ENCODE measurements at regions not wholly inside any gene's neighbourhood (a gene's known extent, or its start where the extent isn't known, plus 50 kb on each side); places are given as distances from the start of the nearest gene placed in this dataset.

DNA sequence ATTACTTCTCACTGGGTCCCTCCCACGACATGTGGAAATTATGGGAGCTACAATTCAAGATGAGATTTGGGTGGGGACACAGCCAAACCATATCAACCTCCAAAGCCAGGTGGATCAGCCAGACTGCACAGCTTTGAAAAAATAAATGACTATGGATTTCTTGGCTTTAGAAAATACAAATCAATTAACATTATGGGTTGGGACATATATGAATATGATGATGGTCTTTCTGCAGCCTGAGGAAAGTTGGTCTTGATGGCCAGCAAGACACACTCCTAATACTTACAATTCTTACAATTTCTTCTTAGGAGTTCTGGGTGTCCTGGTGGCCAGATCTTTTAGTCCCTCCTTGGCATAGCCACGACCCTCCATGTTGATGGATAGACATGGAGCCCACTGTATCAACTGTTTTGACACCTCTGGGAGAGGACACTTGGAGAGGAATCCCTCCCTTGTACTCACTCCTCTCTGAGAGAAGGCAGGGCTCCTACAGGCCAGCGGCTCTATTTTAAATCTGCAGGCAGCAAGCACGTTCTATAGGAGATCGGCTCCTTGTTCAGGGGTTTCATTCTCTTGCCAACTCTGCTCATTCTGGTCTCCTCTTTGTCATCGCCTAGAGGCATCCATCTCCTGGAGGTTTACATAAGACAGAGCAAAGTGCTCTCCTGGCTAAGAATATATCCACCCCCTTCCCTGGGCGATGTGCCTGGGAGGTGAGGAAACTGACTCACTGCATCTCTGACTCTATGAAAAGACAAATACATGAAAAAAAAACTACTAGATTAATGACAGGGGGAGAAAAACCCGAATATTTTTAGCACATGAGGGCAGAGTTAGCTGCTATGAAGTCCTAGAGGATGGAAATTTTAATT is 145.9 kb downstream of the CARTPT start:
- TF ChIP-seq, protein P1, sequence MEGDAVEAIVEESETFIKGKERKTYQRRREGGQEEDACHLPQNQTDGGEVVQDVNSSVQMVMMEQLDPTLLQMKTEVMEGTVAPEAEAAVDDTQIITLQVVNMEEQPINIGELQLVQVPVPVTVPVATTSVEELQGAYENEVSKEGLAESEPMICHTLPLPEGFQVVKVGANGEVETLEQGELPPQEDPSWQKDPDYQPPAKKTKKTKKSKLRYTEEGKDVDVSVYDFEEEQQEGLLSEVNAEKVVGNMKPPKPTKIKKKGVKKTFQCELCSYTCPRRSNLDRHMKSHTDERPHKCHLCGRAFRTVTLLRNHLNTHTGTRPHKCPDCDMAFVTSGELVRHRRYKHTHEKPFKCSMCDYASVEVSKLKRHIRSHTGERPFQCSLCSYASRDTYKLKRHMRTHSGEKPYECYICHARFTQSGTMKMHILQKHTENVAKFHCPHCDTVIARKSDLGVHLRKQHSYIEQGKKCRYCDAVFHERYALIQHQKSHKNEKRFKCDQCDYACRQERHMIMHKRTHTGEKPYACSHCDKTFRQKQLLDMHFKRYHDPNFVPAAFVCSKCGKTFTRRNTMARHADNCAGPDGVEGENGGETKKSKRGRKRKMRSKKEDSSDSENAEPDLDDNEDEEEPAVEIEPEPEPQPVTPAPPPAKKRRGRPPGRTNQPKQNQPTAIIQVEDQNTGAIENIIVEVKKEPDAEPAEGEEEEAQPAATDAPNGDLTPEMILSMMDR (IDR thresholded peaks at IDR 0.05), result no peak
- no peaks in the 10 kb centered on the region for H3K27me3 ChIP-seq (ENCODE audit: insufficient read depth in 3 of 3, low read length in 2 of 3)
- DNase-seq (no peak), ATAC-seq (no peak)
- H3K36me3 ChIP-seq (ENCODE audit: insufficient read depth in 1 of 2, low read depth in 1 of 2), result no peaks in the 10 kb centered on the region
- no peak overlapping the region for H3K27ac ChIP-seq
- whole genome bisulfite sequencing, 3 donors, result 63 to 70% (median 64%) methylated on average over 8 of the region's 8 CpGs
- H3K9me3 ChIP-seq, result peaks cover 5% of the 10 kb centered on the region
- H3K4me1 ChIP-seq, result no peaks in the 10 kb centered on the region
- intact Hi-C loops (cut with DNase I), result no loop called here
- H3K4me3 ChIP-seq, result no peak overlapping the region

DNA sequence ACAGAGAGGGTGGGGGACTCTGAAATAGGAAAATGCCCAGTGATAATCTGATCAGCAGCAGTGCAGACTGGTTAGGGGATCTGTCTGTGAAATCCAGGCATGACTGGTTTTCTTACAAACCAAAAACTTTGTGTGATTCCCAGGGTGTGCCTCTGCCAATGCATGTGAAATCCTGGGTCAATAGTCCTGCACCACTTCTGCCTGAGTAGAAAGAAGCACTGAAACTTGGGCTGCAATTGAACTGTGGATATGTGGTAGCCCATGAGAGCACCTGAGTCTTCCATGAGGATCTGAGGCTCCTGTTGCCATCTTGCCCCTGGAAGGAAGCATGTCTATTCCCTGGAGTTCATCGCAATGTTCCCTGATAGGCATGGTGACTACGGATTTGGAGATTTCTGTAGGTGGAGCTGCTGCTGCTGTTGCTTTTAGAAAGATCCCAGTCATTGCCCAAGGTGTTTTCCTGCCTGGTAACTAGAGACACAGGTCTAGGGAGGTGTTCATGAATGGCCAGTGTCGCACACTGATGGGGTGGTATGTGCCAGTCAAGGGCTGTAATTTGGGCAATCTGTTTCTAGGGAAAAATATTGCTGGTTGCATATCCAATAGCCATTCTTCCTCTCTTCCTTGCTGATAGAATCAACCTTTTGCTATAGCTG is 146.7 kb downstream of the CARTPT start:
- no peak overlapping the region for H3K27ac ChIP-seq

DNA sequence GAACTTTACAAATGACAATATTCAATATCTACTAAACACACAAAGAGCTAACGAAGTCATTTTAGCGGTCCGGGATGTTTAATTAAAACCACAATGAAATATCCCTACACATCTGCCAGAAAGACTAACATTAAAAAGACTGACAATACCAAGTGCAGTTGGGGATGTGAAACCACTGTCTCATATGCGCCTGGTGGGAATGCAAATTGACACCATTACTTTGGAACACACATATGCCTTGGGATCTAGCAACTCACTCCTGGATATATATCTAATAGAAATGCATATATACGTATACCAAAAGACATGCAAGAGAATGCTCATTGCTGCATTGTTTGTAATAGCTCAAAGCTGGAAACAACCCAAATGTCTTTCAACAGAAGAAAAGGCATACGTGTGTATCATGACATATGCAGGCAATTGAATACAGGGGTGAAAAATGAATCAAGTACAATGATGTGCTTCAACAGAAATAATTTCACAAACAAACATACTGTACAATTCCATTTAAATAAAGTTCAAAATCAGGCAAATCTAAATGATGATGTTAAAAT is 153.3 kb downstream of the CARTPT start:
- ATAC-seq, result no peak
- Histone ChIP-seq H3K4me3 (no peak overlapping the region), H3K27ac (no peak overlapping the region), H3K4me1 (no peaks in the 10 kb centered on the region), H3K9me3 (no peaks in the 10 kb centered on the region), H3K27me3 (ENCODE audit: insufficient read depth in 3 of 3, low read length in 2 of 3) (no peaks in the 10 kb centered on the region), H3K36me3 (ENCODE audit: insufficient read depth in 1 of 2, low read depth in 1 of 2) (no peaks in the 10 kb centered on the region)
- intact Hi-C loops (cut with DNase I), result no loop called here
- DNase-seq, result no peak
- TF ChIP-seq, protein P1 (IDR thresholded peaks at IDR 0.05), result no peak
- WGBS, 3 donors, result 46 to 59% (median 47%) methylated on average over 6 of the region's 6 CpGs

More for the DNA sequence above, 146.7 kb downstream of the CARTPT start:
- H3K4me1 ChIP-seq, result no peaks in the 10 kb centered on the region
- no peaks in the 10 kb centered on the region for H3K27me3 ChIP-seq (ENCODE audit: insufficient read depth in 3 of 3, low read length in 2 of 3)
- intact Hi-C loops (cut with DNase I), result no loop called here
- no peak overlapping the region for H3K4me3 ChIP-seq
- H3K36me3 ChIP-seq (ENCODE audit: insufficient read depth in 1 of 2, low read depth in 1 of 2), result no peaks in the 10 kb centered on the region
- TF ChIP-seq, protein P1 (IDR thresholded peaks at IDR 0.05), result no peak
- ATAC-seq, result no peak
- H3K9me3 ChIP-seq, result peaks cover 5% of the 10 kb centered on the region
- WGBS, 3 donors, result 82 to 92% (median 85%) methylated on average over 3 of the region's 3 CpGs
- DNase-seq, result no peak

DNA sequence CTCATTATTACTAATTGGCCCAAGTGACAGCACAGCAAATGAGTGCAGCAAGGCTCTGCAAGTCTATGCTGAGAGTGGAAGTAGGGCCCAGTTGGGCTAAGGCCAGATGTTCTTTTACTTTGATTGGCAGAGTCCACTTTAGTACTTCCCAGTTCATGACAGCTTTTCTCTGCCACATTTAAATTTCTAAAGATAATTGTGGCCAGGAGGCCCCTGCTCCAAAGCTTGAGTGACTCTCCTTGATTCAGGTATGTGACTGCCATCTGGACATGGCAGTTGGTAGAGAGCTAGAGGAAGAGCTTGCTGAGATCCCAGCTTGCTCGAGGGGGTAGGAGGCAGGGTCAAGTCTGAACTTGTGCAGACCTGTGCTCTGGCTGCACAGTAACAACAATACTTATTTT is 154.1 kb downstream of the CARTPT start:
- no peaks in the 10 kb centered on the region for H3K36me3 ChIP-seq (ENCODE audit: insufficient read depth in 1 of 2, low read depth in 1 of 2)
- H3K27ac ChIP-seq, result no peak overlapping the region
- no peaks in the 10 kb centered on the region for H3K9me3 ChIP-seq
- intact Hi-C loops (cut with DNase I), result no loop called here
- H3K27me3 ChIP-seq (ENCODE audit: insufficient read depth in 3 of 3, low read length in 2 of 3), result no peaks in the 10 kb centered on the region
- WGBS, 3 donors, result 44 to 54% (median 46%) methylated on average over 1 of the region's 1 CpG
- no peak overlapping the region for H3K4me3 ChIP-seq
- TF ChIP-seq, protein P1 (IDR thresholded peaks at IDR 0.05), result no peak
- ATAC-seq, result no peak
- DNase-seq, result no peak
- H3K4me1 ChIP-seq, result no peaks in the 10 kb centered on the region
